ENCODE measurements at regions not wholly inside any gene's neighbourhood (a gene's known extent, or its start where the extent isn't known, plus 50 kb on each side); places are given as distances from the start of the nearest gene placed in this dataset.

- TF ChIP-seq YY1 (IDR thresholded peaks at IDR 0.05; ENCODE audit: insufficient read depth, insufficient read length) (no peak), ZNF274 (IDR thresholded peaks at IDR 0.05; ENCODE audit: low read depth, low read length) (no peak), SUZ12 (IDR thresholded peaks at IDR 0.05; ENCODE audit: extremely low read depth, insufficient read depth, insufficient read length) (no peak)
Observed at GRCh38 chr12:83709899-83710298, 1023.2 kb downstream of the TMTC2 start.
